ENCODE measurements at regions not wholly inside any gene's neighbourhood (a gene's known extent, or its start where the extent isn't known, plus 50 kb on each side); places are given as distances from the start of the nearest gene placed in this dataset.

- TF ChIP-seq CTCF (conservative IDR thresholded peaks at IDR 0.05; ENCODE audit: low read length) (no peak), EZH2phosphoT487 (IDR thresholded peaks at IDR 0.05; ENCODE audit: borderline replicate concordance) (no peak)
Measured at GRCh38 chr15:69543681-69544364, 91.2 kb downstream of the RPLP1 start.

All from Loucy (cell line).